HG03025 (cell line): ENCODE measurements at regions not wholly inside any gene's neighbourhood (a gene's known extent, or its start where the extent isn't known, plus 50 kb on each side); places are given as distances from the start of the nearest gene placed in this dataset.

ENCODE experiments used
- ATAC-seq: cut with Tn5 transposase; IDR thresholded peaks from one replicate; pipeline ENCODE4 v1.9.1; 2021; ENCODE audit warnings: mild to moderate bottlenecking, moderate library complexity; ENCODE audit not compliant: unreplicated experiment, low FRiP score

- no peak for ATAC-seq
Observed at GRCh38 chr5:67542479-67542878, 345.9 kb upstream of the CD180 start.

GRCh38 chr5:67541875-67542274, 345.3 kb upstream of the CD180 start:
- no peak for ATAC-seq

DNA sequence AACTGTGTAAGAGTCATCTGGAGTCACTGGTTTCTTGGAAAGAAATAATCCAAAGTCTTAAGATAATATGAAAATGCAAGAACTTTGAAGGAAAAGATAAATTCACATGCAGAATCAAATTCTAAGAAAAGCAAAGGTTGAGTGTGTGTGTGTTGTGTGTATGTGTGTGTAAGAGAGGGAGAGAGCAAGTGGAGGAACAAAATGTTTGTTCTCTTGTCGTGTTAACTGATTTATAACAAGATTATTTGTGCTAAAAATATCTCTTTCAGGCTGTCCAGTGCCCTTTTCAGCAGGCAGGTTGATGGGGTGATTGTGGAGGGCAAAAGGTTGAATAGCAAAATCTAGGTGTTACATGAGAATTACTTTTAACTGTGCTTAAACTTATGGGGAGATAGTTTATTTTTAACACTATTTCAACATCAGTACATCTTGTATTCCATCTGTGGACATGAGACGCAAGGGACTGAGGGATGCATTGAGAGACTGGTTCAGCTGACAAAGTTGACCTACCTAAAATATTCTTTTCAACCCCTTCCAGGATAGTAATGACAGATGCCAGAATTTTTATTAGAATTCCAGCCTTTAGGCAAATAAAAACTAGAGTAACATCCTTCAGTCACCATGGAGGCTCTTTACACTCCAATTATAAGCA, 342.4 kb upstream of the CD180 start:
- ATAC-seq: no peak

- ATAC-seq: no peak
Observed at GRCh38 chr5:67537439-67538148, 341.0 kb upstream of the CD180 start.

DNA sequence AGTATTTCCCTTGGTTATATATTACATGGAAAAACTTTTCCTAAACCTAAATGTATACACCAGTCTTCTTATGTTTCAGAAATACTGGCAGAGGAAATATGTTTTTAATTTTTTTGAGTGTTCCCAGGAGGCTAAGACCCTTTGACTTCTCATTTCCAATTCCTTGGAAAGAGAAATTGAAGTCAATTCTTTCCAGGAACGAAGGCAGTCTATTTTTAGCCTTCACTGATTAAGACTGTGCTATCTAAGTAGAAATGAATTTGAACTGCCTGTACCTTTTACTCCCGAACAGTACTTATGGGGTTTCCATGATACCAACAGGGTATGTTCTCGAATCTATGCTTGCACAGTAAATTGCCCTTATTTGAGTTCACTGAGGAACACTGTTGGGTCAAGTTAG, 340.3 kb upstream of the CD180 start:
- no peak for ATAC-seq

DNA sequence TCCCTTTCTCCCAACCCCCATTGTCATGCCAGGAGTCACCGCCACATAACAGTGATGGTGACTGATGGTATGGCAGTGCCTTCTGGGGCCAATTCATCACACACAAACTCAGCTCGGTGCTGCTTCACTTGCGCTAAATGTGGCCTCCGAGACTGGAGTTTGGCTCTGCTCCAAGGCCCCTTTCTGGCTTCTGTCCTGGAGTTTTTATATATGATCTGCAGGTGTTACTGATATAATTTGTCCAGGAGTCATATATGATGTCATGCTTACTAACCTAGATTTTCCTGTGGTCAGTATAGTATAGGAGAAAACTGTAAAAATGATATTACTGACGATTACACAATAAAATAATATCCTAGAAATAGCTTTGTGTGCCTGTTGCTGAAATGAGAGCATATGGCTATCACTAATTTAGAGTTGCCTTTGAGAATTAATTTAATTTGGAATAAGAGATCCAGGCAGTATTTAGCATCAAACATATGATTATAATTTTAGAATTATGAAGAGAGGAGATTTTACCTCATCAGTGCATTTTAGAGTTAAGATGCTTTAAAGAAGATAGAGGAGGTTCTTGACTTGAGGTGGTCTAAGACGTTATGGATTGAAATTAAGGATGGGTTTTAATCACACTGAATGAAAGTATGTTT, 334.1 kb upstream of the CD180 start:
- no peak for ATAC-seq

- no peak for ATAC-seq
Observed at GRCh38 chr5:67528953-67529352, 332.4 kb upstream of the CD180 start.

GRCh38 chr5:67526793-67527192, 330.2 kb upstream of the CD180 start:
- no peak for ATAC-seq

DNA sequence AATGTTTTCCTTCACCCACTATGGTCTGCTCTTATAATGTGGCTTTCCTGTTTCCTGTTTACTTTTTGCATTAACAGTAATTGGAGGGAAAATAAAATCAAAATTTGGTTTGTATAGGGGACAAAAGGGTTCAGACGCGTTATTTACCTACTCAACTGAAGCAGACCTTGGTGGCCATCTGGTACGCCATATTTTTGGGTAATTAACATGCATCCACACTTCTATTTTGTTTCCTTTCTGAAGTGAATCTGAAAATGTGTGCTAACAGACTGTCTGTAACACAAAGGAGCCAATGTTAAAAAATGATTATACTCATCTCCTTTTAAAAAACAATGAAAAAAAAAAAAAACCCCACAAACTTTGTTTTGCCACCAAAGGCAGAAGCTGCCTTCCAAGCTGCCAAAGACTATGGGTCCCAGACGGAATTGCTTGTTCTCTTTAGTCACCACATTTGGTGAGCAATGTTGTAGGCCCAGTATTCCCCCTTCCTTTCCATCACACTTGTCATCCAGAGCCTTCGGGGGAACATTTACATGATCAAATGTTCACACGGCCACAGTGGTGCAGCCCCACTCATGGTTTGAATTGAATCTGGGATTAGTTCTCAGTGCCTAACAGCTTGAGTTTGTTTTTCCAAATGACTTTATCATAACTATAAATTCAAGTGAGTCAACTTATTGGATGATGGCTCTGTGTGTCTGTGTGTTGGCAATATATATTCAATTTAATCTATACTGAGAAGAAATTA, 323.7 kb upstream of the CD180 start:
- ATAC-seq: no peak

- no peak for ATAC-seq
Observed at GRCh38 chr5:67518227-67518626, 321.6 kb upstream of the CD180 start.

- no peak for ATAC-seq
Observed at GRCh38 chr5:67516948-67517565, 320.5 kb upstream of the CD180 start.

DNA sequence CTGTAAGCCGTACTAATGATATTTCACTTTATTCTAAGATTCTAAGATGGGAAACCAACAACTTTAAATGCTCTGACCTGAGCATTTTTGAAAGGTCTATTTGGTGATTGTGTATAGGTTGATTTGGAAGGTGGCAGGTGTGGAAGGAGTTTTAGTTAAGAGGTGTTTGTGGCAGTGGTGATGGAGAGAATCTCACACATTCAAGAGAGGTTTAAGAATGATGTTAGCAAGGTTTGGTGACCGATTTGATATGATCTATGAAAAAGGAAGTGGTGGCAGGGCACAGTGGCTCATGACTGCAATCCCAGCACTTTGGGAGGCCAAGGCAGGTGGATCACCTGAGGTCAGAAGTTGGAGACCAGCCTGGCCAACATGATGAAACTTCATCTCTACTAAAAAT, 319.2 kb upstream of the CD180 start:
- no peak for ATAC-seq

DNA sequence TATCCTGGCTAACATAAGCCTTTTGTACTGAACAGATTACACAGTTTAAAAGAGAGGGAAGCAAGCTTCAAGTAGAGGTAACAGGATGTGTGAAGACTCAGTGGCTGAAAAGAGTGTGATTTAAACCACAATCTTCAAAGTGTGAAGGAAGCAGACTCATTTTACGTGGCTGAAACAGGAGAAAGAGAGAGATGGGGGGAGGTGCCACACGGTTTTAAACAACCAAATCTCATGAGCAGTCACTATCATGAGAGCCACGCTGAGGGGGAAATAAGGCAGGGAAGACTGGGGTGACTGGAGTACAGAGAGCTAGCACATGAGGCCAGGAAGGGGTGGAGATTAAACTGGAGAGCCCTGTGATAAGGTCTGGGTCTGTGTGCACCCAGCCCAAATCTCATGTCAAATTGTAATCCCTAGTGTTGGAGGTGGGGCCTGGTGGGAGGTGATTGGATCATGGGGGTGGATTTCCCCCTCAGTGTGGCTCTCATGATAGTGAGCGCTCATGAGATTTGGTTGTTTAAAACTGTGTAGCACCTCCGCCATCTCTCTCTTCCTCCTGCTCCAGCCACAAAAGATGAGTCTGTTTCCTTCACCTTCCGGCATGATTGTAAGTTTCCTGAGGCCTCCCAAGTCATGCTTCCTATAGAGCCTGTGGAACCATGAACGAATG, 318.6 kb upstream of the CD180 start:
- ATAC-seq: no peak

DNA sequence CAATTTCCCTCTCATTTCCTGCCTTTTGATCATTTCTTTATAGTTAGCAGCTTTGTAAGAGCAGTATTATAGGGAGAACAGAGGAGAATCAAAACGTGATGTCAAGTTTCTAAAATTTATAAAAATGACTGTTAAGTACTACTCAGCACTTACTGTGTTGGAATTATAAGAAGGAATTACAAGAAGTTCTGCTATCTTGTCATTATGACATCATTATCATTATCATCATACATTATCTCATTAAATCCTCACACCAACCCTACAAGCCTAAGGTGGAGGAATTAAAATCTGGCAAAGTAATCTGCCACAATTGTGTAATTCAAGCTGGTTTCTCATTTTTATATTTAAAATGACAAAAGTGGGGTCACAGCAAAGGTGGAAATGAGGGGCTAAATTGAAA, 316.2 kb upstream of the CD180 start:
- no peak for ATAC-seq

- ATAC-seq: no peak
Observed at GRCh38 chr5:67511911-67512310, 315.3 kb upstream of the CD180 start.

GRCh38 chr5:67510204-67510603, 313.6 kb upstream of the CD180 start:
- no peak for ATAC-seq

DNA sequence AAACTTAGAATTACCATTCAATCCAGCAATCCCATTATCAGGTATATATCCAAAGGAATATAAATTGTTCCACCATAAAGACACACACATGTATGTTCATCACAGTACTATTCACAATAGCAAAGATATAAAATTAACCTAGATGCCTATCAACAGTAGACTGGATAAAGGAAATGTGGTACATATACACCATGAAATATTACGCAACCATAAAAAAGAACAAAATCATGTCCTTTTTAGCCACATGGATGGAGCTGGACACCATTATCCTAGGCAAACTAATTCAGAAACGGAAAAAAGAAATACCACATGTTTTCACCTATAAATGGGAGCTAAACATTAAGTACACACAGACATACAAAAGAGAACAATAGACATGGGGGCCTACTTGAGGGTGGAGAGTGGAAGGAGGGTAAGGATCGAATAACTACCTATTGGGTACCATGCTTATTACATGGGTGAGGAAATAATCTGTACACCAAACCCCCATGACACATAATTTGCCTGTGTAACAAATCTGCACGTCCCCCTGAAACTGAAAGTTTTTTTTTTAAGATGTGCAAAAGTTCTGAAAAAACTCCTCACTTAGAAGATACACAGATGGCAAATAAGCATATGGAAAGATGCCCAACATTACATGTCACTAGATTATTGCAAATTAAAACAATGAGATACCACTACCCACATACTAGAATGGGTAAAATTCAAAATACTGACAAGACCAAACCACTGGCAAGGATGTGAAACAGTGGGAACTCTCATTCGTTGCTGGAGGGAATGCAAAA, 313.0 kb upstream of the CD180 start:
- ATAC-seq: no peak

- no peak for ATAC-seq
Observed at GRCh38 chr5:67506241-67506640, 309.6 kb upstream of the CD180 start.

DNA sequence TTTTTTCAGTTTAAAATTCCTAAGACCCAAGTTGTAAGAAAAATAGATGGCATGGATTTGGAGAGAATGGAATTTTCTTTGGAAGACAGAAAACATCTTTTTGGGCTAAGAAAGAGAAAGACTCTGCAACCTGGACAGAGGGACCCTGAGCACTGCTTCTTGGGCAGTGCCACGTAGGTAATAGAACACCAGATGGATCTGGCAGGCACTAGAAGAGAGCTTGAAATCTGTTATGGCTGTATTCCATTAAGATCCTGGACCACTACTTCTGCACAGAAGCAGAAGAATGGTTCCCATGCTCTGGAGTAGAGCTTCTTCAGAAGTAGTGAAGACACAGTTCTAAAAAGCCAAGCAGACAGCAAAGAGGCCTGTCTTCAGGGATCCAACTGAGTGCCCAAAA, 306.4 kb upstream of the CD180 start:
- ATAC-seq: no peak
